Anterior cingulate cortex (tissue), 58 donors: ENCODE measurements at regions not wholly inside any gene's neighbourhood (a gene's known extent, or its start where the extent isn't known, plus 50 kb on each side); places are given as distances from the start of the nearest gene placed in this dataset.

Experiments used
- DNase-seq, 58 donors: peaks; one replicate each; lab custom pipeline; 2025; lab: John Stamatoyannopoulos, UW

- no peak for DNase-seq
Observed at GRCh38 chr18:22666411-22666940, 248.8 kb upstream of the CTAGE1 start.

DNA sequence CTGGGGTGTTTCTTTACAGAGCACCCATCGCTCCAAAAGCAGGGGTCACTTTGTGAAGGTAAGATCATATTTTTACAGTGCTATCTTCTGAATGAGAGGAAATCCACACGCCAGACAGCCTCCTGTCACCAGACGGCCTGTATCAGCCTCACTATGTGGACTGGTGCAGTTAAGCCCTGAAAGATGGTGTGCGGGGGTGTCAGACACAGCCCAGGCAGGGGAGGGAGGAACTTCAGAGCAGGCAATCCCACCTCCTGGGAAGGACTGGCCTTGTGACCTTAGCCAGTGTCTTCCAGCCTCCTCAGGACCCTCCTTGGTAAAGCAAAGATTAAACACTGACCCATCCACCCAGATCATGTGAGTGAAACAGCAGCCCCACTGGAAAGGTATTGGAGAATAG is 249.4 kb upstream of the CTAGE1 start:
- DNase-seq: no peak

DNA sequence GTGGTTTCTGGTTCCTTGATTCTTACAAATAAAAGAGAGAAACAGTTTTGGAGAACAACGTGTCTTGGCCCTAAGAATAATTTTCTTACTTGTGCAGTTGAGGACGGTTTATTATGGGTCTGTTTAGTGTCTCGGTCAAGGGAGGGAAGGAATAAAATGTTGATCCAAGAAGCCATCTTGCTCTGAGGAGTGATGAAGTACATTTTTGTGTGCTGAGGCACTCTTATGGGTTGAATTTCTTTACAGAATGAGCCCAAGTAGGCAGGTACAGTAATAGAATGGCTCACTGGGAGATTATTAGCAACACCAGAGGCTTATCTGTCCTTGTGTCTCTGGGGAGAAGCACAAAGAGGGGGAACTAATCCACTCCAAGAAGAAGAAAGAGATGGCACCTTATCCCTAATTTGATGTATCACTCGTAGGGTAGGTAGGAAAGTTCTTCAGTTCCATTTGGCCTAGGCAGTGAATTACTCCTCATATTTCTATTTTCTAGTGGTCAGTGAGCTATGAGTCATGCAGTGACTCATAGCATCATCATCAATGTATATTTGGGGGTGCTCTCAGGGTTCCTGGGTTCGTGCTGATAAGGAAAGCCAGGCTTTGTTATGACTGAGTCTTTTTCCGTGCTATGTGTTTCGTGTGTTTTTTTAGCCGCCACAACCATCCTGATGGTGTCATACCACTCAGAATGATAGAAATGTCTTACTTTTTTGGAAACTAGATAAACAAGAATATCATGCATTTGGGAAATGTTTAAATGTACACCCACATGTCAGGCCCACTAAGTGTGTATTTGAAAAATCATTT is 250.1 kb upstream of the CTAGE1 start:
- no peak for DNase-seq

DNA sequence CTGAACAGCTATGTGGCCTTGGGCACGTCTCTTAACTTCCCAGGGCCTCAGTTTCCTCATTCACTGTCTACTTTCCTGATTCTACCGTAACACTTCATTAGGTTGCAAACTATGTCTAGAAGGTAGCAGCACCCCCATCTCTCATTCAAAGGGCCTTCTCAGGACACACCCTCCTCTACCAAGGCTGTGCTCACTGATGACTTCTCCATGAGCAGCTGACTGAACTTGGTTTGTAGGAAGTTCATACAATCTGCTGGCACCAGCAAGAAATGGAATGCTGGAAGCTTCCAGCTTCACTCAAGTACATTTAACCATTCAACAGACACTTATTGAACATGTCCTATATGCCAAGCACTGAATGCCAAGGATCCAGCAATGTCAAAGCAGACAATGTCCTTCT is 250.8 kb upstream of the CTAGE1 start:
- DNase-seq: no peak

GRCh38 chr18:22670914-22671313 is 253.2 kb upstream of the CTAGE1 start:
- no peak for DNase-seq

- DNase-seq: no peak
Observed at GRCh38 chr18:22673182-22673862, 255.6 kb upstream of the CTAGE1 start.

GRCh38 chr18:22674272-22674671 is 256.6 kb upstream of the CTAGE1 start:
- no peak for DNase-seq

DNA sequence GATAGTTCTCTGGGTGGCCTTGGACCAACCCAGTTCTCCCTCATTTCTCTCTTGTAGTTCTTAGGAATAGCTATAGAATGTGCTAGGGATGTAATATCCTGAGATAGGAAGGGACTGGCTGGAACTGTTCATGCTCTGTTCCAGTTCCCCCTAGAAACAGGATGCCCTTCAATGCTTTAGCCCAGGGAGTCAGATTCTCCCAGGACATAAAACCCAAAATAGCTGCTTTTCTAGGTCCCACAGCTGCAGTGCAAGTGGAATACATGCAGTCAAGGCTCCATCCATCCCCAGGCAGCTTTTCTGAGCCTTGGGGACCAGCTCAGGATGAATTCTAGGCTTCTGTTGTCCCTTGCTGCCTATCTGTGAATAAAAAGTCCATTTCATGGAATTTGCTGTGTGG is 257.3 kb upstream of the CTAGE1 start:
- no peak for DNase-seq

- no peak for DNase-seq
Observed at GRCh38 chr18:22676423-22676822, 256.7 kb upstream of the RBBP8 start.

- no peak for DNase-seq
Observed at GRCh38 chr18:22678486-22678885, 254.6 kb upstream of the RBBP8 start.

GRCh38 chr18:22680944-22681343 is 252.2 kb upstream of the RBBP8 start:
- DNase-seq: no peak

- DNase-seq: no peak
Observed at GRCh38 chr18:22681908-22682307, 251.2 kb upstream of the RBBP8 start.

- no peak for DNase-seq
Observed at GRCh38 chr18:22682720-22683119, 250.4 kb upstream of the RBBP8 start.

DNA sequence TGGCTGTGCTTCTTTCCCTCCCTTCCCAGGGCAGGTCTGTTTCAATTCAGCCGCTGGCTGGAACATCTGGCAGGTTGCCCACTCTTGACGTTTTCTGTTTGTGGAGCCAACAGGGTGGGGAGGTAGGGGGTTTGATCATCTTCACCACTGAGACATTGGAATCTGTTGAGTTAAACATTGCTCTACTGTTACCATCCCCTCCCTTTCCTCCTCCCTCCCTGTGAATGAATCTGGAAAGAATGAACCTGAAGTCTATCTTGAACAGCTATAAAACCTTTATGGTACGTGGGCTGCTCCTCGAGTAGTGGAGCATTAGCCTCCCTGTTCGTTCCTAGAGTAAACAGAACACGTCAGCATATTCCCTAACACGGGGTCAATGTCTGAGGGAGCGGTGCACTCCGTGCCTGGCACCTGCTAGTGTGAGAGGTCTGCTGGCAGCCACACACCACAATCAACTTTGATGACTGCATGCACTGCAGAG is 249.9 kb upstream of the RBBP8 start:
- DNase-seq: peak in 4 of 58 donors; percentile 1 to 39 (median 4)

- DNase-seq: no peak
Observed at GRCh38 chr18:22683786-22684185, 249.3 kb upstream of the RBBP8 start.

GRCh38 chr18:22684268-22684667 is 248.9 kb upstream of the RBBP8 start:
- DNase-seq: no peak

- DNase-seq: no peak
Observed at GRCh38 chr18:22685788-22686187, 247.3 kb upstream of the RBBP8 start.

DNA sequence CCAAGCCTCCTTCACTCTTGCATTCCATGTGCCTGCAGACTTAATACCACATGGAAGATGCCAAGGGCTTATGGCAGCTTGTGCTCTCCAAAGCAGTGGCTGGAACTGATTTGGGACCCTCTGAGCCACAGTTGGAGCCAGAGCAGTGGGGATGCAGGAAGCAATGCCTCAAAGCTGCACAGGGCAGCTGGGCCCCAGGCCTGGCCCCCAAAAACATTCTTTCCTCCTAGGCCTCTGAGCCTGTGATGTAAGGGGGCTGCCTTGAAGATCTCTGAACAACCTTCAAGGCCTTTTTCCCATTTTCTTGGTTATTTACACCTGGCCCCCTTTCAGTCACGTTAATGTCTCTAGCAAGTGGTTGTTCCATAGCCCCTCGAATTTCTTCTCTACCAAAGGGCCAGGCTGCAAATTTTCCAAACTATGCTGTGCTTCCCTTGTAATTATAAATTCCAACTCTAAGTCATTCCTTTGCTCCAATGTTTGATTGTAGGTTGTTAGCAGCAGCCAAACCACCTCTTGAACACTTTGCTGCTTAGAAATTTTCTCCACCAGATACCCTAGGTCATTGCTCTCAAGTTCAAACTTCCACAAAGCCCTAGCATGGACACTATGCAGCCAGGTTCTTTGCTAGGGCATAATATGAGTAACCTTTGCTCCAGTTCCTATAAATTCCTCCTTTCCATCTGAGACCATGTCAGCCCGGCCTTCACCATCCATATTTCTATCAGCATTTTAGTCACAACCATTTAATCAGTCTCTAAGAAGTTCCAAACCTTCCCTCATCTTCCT is 245.0 kb upstream of the RBBP8 start:
- DNase-seq: no peak

DNA sequence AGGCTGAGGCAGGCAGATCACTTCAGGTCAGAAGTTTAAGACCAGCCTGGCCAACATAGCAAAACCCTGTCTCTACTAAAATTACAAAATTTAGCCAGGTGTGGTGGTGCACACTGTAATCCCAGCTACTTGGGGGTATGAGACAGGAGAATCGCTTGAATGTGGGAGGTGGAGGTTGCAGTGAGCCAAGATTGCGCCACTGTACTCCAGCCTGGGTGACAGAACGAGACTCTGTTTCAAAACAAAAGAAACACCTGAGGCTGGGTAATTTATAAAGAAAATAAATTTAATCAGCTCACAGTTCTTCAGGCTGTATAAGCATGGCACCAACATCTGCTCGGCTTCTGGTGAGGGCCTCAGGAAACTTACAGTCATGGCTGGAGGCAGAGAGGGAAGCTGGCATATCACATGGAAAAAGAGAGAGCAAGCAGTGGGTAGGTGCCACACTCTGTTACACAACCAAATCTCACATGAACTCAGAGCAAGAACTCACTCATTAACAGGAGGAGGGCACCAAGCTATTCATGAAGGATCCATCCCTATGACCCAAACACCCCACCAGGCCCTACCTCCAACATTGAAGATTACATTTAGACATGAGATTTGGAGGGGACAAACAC is 244.1 kb upstream of the RBBP8 start:
- no peak for DNase-seq

GRCh38 chr18:22689712-22690111 is 243.4 kb upstream of the RBBP8 start:
- DNase-seq: no peak
